ENCODE measurements at regions not wholly inside any gene's neighbourhood (a gene's known extent, or its start where the extent isn't known, plus 50 kb on each side); places are given as distances from the start of the nearest gene placed in this dataset.

DNA sequence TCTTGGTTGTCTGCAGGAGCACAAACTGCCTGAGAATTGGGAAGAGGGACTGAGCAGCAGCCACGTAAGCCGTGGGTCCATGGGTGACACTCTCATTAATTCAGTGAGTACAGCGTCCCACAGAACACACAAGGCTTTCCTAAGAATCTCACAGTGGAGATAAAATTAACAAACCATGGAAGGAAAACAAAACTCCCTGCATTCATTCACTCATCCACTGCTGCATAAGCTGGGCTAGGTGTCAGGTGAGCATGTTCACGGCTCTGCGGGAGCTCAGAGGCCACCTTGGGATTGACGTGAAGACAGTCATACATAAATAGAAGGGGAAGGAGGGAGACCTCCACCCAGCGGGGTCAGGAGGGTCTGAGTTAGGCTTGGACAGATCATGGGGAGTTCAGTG is 1442.7 kb downstream of the TBC1D22A start:
- TF ChIP-seq ZNF8 (CRISPR knock-in tag; IDR thresholded peaks at IDR 0.05) (no peak), ARNTL (CRISPR knock-in tag; IDR thresholded peaks at IDR 0.05; ENCODE audit: borderline replicate concordance, low read depth) (no peak), ZNF565 (CRISPR knock-in tag; conservative IDR thresholded peaks at IDR 0.05; ENCODE audit: low read depth) (no peak), OSR1 (CRISPR knock-in tag; IDR thresholded peaks at IDR 0.05) (no peak), RARB (CRISPR knock-in tag; IDR thresholded peaks at IDR 0.05) (no peak), ISL1 (CRISPR knock-in tag; IDR thresholded peaks at IDR 0.05) (no peak)
- TF ChIP-seq, protein P1, sequence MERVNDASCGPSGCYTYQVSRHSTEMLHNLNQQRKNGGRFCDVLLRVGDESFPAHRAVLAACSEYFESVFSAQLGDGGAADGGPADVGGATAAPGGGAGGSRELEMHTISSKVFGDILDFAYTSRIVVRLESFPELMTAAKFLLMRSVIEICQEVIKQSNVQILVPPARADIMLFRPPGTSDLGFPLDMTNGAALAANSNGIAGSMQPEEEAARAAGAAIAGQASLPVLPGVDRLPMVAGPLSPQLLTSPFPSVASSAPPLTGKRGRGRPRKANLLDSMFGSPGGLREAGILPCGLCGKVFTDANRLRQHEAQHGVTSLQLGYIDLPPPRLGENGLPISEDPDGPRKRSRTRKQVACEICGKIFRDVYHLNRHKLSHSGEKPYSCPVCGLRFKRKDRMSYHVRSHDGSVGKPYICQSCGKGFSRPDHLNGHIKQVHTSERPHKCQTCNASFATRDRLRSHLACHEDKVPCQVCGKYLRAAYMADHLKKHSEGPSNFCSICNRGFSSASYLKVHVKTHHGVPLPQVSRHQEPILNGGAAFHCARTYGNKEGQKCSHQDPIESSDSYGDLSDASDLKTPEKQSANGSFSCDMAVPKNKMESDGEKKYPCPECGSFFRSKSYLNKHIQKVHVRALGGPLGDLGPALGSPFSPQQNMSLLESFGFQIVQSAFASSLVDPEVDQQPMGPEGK (CRISPR knock-in tag; IDR thresholded peaks at IDR 0.05; ENCODE audit: borderline replicate concordance) = no peak
- TF ChIP-seq, protein P2, sequence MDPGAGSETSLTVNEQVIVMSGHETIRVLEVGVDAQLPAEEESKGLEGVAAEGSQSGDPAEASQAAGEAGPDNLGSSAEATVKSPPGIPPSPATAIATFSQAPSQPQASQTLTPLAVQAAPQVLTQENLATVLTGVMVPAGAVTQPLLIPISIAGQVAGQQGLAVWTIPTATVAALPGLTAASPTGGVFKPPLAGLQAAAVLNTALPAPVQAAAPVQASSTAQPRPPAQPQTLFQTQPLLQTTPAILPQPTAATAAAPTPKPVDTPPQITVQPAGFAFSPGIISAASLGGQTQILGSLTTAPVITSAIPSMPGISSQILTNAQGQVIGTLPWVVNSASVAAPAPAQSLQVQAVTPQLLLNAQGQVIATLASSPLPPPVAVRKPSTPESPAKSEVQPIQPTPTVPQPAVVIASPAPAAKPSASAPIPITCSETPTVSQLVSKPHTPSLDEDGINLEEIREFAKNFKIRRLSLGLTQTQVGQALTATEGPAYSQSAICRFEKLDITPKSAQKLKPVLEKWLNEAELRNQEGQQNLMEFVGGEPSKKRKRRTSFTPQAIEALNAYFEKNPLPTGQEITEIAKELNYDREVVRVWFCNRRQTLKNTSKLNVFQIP (CRISPR knock-in tag; IDR thresholded peaks at IDR 0.05; ENCODE audit: borderline replicate concordance, low read depth) = no peak
- ATAC-seq = no peak

DNA sequence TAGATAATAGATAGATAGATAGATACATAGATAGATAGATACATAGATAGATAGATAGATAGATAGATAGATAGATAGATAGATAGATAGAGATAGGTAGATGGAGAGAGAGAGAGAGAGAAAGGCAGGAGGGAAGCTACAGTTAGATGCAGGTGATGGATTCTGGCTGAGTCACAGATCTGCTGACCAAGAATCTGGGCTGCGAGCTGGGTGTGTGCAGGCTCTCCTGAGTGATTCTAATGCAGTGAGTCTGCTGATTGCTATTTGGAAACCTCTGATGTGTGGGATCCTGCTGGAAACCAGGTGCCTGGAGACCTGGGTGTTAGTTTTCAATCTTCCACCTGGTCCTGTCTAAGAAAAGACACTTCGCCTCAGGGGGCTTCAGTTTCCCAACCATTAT is 1441.8 kb downstream of the TBC1D22A start:
- ATAC-seq = no peak
- TF ChIP-seq, protein P1 (CRISPR knock-in tag; IDR thresholded peaks at IDR 0.05; ENCODE audit: borderline replicate concordance) = no peak
- TF ChIP-seq TCF4 (CRISPR knock-in tag; IDR thresholded peaks at IDR 0.05; ENCODE audit: borderline replicate concordance) (no peak), BACH2 (CRISPR knock-in tag; IDR thresholded peaks at IDR 0.05; ENCODE audit: borderline replicate concordance) (no peak), ZFP30 (CRISPR knock-in tag; IDR thresholded peaks at IDR 0.05) (no peak), ZNF8 (CRISPR knock-in tag; IDR thresholded peaks at IDR 0.05) (no peak), CSDC2 (CRISPR knock-in tag; IDR thresholded peaks at IDR 0.05) (no peak), PPARA (CRISPR knock-in tag; IDR thresholded peaks at IDR 0.05; ENCODE audit: borderline replicate concordance) (no peak), RARB (CRISPR knock-in tag; IDR thresholded peaks at IDR 0.05) (no peak), ZFP3 (CRISPR knock-in tag; IDR thresholded peaks at IDR 0.05) (no peak), ARNTL (CRISPR knock-in tag; IDR thresholded peaks at IDR 0.05; ENCODE audit: borderline replicate concordance, low read depth) (no peak), ZNF70 (CRISPR knock-in tag; IDR thresholded peaks at IDR 0.05) (no peak), SNAI2 (CRISPR knock-in tag; IDR thresholded peaks at IDR 0.05) (no peak), ZC3H10 (CRISPR knock-in tag; IDR thresholded peaks at IDR 0.05) (no peak), GLIS3 (CRISPR knock-in tag; IDR thresholded peaks at IDR 0.05) (no peak), TOX (CRISPR knock-in tag; IDR thresholded peaks at IDR 0.05; ENCODE audit: borderline replicate concordance) (no peak), ISL1 (CRISPR knock-in tag; IDR thresholded peaks at IDR 0.05) (no peak)
- TF ChIP-seq, protein P3, sequence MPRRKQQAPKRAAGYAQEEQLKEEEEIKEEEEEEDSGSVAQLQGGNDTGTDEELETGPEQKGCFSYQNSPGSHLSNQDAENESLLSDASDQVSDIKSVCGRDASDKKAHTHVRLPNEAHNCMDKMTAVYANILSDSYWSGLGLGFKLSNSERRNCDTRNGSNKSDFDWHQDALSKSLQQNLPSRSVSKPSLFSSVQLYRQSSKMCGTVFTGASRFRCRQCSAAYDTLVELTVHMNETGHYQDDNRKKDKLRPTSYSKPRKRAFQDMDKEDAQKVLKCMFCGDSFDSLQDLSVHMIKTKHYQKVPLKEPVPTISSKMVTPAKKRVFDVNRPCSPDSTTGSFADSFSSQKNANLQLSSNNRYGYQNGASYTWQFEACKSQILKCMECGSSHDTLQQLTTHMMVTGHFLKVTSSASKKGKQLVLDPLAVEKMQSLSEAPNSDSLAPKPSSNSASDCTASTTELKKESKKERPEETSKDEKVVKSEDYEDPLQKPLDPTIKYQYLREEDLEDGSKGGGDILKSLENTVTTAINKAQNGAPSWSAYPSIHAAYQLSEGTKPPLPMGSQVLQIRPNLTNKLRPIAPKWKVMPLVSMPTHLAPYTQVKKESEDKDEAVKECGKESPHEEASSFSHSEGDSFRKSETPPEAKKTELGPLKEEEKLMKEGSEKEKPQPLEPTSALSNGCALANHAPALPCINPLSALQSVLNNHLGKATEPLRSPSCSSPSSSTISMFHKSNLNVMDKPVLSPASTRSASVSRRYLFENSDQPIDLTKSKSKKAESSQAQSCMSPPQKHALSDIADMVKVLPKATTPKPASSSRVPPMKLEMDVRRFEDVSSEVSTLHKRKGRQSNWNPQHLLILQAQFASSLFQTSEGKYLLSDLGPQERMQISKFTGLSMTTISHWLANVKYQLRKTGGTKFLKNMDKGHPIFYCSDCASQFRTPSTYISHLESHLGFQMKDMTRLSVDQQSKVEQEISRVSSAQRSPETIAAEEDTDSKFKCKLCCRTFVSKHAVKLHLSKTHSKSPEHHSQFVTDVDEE (CRISPR knock-in tag; IDR thresholded peaks at IDR 0.05) = no peak
- TF ChIP-seq, protein P4, sequence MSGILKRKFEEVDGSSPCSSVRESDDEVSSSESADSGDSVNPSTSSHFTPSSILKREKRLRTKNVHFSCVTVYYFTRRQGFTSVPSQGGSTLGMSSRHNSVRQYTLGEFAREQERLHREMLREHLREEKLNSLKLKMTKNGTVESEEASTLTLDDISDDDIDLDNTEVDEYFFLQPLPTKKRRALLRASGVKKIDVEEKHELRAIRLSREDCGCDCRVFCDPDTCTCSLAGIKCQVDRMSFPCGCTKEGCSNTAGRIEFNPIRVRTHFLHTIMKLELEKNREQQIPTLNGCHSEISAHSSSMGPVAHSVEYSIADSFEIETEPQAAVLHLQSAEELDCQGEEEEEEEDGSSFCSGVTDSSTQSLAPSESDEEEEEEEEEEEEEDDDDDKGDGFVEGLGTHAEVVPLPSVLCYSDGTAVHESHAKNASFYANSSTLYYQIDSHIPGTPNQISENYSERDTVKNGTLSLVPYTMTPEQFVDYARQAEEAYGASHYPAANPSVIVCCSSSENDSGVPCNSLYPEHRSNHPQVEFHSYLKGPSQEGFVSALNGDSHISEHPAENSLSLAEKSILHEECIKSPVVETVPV (CRISPR knock-in tag; IDR thresholded peaks at IDR 0.05) = no peak
- TF ChIP-seq, protein P2 (CRISPR knock-in tag; IDR thresholded peaks at IDR 0.05; ENCODE audit: borderline replicate concordance, low read depth) = no peak
- TF ChIP-seq, protein P5, sequence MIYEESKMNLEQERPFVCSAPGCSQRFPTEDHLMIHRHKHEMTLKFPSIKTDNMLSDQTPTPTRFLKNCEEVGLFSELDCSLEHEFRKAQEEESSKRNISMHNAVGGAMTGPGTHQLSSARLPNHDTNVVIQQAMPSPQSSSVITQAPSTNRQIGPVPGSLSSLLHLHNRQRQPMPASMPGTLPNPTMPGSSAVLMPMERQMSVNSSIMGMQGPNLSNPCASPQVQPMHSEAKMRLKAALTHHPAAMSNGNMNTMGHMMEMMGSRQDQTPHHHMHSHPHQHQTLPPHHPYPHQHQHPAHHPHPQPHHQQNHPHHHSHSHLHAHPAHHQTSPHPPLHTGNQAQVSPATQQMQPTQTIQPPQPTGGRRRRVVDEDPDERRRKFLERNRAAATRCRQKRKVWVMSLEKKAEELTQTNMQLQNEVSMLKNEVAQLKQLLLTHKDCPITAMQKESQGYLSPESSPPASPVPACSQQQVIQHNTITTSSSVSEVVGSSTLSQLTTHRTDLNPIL (CRISPR knock-in tag; IDR thresholded peaks at IDR 0.05; ENCODE audit: low read depth) = no peak

Measured in SK-N-SH treated with all-trans-retinoic acid at 6 μM for 48 hours (cell line).